Fibroblast of the aortic adventitia (primary cell): ENCODE measurements at regions not wholly inside any gene's neighbourhood (a gene's known extent, or its start where the extent isn't known, plus 50 kb on each side); places are given as distances from the start of the nearest gene placed in this dataset.
A peak's percentile ranks its signal among the peaks of the same experiment; 100 is the strongest.
"Not testable (repeated sequence)": the region's sequence is repeated elsewhere in the genome, so short reads cannot be mapped to it uniquely, and the experiment has no call there.

Source experiments
- DNase-seq: peaks from one replicate; pipeline ENCODE4 v3.0.0-alpha.2; 2010; ENCODE audit warnings: low read depth
- H3K4me3 ChIP-seq: 2 replicates; pipeline ENCODE4 v1.5.1; 2011; ENCODE audit warnings: low read depth, mild to moderate bottlenecking, control low read depth, low read length, moderate library complexity
- CTCF ChIP-seq: IDR thresholded peaks from 2 replicates; pipeline ENCODE4 v1.5.1; 2011; ENCODE audit warnings: mild to moderate bottlenecking, low read length, control low read depth, inconsistent platforms; ENCODE audit not compliant: insufficient read depth

GRCh38 chr5:97499605-97500004 lies 316.6 kb upstream of the RIOK2 start:
- DNase-seq, result peak; percentile 35
- no peak for TF ChIP-seq CTCF
- H3K4me3 ChIP-seq, result no peak overlapping the region

GRCh38 chr5:97501286-97501964 lies 318.4 kb upstream of the RIOK2 start:
- no peak for DNase-seq
- no peak overlapping the region for H3K4me3 ChIP-seq
- no peak for TF ChIP-seq CTCF

- no peak overlapping the region for H3K4me3 ChIP-seq
- DNase-seq, result no peak
- no peak for TF ChIP-seq CTCF
Measured at GRCh38 chr5:97501965-97502305, 318.9 kb upstream of the RIOK2 start.

GRCh38 chr5:97508864-97509263 lies 325.8 kb upstream of the RIOK2 start:
- DNase-seq, result no peak
- no peak for TF ChIP-seq CTCF
- H3K4me3 ChIP-seq, result no peak overlapping the region

- H3K4me3 ChIP-seq, DNase-seq: not testable (repeated sequence)
Measured at GRCh38 chr5:97519565-97519964, 336.5 kb upstream of the RIOK2 start.

- H3K4me3 ChIP-seq, DNase-seq: not testable (repeated sequence)
Measured at GRCh38 chr5:97523336-97523735, 340.3 kb upstream of the RIOK2 start.

- H3K4me3 ChIP-seq, result no peak overlapping the region
- no peak for TF ChIP-seq CTCF
- no peak for DNase-seq
Measured at GRCh38 chr5:97525780-97526179, 342.7 kb upstream of the RIOK2 start.

GRCh38 chr5:97528941-97529340 lies 345.9 kb upstream of the RIOK2 start:
- DNase-seq, result peak; percentile 65
- no peak overlapping the region for H3K4me3 ChIP-seq
- TF ChIP-seq CTCF, result no peak
